Erythroblast (primary cell): ENCODE measurements at regions not wholly inside any gene's neighbourhood (a gene's known extent, or its start where the extent isn't known, plus 50 kb on each side); places are given as distances from the start of the nearest gene placed in this dataset.
"Not testable (repeated sequence)": the region's sequence is repeated elsewhere in the genome, so short reads cannot be mapped to it uniquely, and the experiment has no call there.

Source experiments
- DNase-seq, 2 experiments: peaks; one replicate each; lab custom pipeline; 2025; lab: John Stamatoyannopoulos, UW
- GATA1 ChIP-seq: IDR thresholded peaks from 2 replicates; pipeline ENCODE4 v1.6.1; 2011; ENCODE audit warnings: low read depth, mild to moderate bottlenecking, control low read depth, low read length, moderate library complexity
- POLR2A ChIP-seq: IDR thresholded peaks from 2 replicates; pipeline ENCODE4 v1.6.1; 2011; ENCODE audit warnings: mild to moderate bottlenecking, low read length

- TF ChIP-seq GATA1 (no peak), POLR2A (no peak)
- DNase-seq: no peak
Measured at GRCh38 chr20:29756664-29757063, 1500.8 kb upstream of the DEFB115 start.

GRCh38 chr20:29761621-29762385, 1495.7 kb upstream of the DEFB115 start:
- not testable (repeated sequence) for DNase-seq

GRCh38 chr20:29762620-29763019, 1494.8 kb upstream of the DEFB115 start:
- TF ChIP-seq POLR2A: no peak
- TF ChIP-seq GATA1: no peak
- no peak for DNase-seq

GRCh38 chr20:29763821-29764511, 1493.5 kb upstream of the DEFB115 start:
- DNase-seq: no peak
- TF ChIP-seq GATA1: no peak
- no peak for TF ChIP-seq POLR2A

- not testable (repeated sequence) for DNase-seq
Measured at GRCh38 chr20:29764922-29765610, 1492.4 kb upstream of the DEFB115 start.

GRCh38 chr20:29778033-29778432, 1479.4 kb upstream of the DEFB115 start:
- DNase-seq: not testable (repeated sequence)

- not testable (repeated sequence) for DNase-seq
Measured at GRCh38 chr20:29781217-29781616, 1476.2 kb upstream of the DEFB115 start.

- DNase-seq: not testable (repeated sequence)
Measured at GRCh38 chr20:29781891-29782290, 1475.6 kb upstream of the DEFB115 start.

GRCh38 chr20:29787456-29787855, 1470.0 kb upstream of the DEFB115 start:
- DNase-seq: not testable (repeated sequence)

- TF ChIP-seq POLR2A (no peak), GATA1 (no peak)
- no peak for DNase-seq
Measured at GRCh38 chr20:29790510-29790909, 1467.0 kb upstream of the DEFB115 start.

GRCh38 chr20:29831508-29831907, 1426.0 kb upstream of the DEFB115 start:
- not testable (repeated sequence) for DNase-seq

GRCh38 chr20:29868014-29868413, 1389.5 kb upstream of the DEFB115 start:
- DNase-seq: not testable (repeated sequence)

GRCh38 chr20:29868688-29869087, 1388.8 kb upstream of the DEFB115 start:
- DNase-seq: not testable (repeated sequence)

GRCh38 chr20:29871816-29872215, 1385.6 kb upstream of the DEFB115 start:
- DNase-seq: not testable (repeated sequence)

- TF ChIP-seq GATA1 (no peak), POLR2A (no peak)
- DNase-seq: peak; percentile 66 to 72
Measured at GRCh38 chr20:29873946-29874345, 1383.5 kb upstream of the DEFB115 start.
